GM12874 (cell line): ENCODE measurements at regions not wholly inside any gene's neighbourhood (a gene's known extent, or its start where the extent isn't known, plus 50 kb on each side); places are given as distances from the start of the nearest gene placed in this dataset.

ENCODE experiments used
- CTCF ChIP-seq: IDR thresholded peaks from 2 replicates; pipeline ENCODE4 v1.5.1; 2011; ENCODE audit warnings: low read depth, mild to moderate bottlenecking, control low read depth, low read length, moderate library complexity; ENCODE audit not compliant: insufficient read depth

- no peak for TF ChIP-seq CTCF
Measured at GRCh38 chr10:83603708-83604107, 535.6 kb upstream of the GHITM start.

- no peak for TF ChIP-seq CTCF
Measured at GRCh38 chr10:83605783-83606630, 533.3 kb upstream of the GHITM start.

GRCh38 chr10:83607959-83608745 lies 531.2 kb upstream of the GHITM start:
- TF ChIP-seq CTCF, result no peak

- no peak for TF ChIP-seq CTCF
Measured at GRCh38 chr10:83612050-83612449, 527.3 kb upstream of the GHITM start.

- TF ChIP-seq CTCF, result no peak
Measured at GRCh38 chr10:83612746-83613145, 526.6 kb upstream of the GHITM start.

GRCh38 chr10:83617172-83617571 lies 522.1 kb upstream of the GHITM start:
- TF ChIP-seq CTCF, result no peak

GRCh38 chr10:83617692-83618545 lies 521.4 kb upstream of the GHITM start:
- TF ChIP-seq CTCF, result no peak
